GM13976 (cell line): ENCODE measurements at regions not wholly inside any gene's neighbourhood (a gene's known extent, or its start where the extent isn't known, plus 50 kb on each side); places are given as distances from the start of the nearest gene placed in this dataset.
"Not testable (repeated sequence)": the region's sequence is repeated elsewhere in the genome, so short reads cannot be mapped to it uniquely, and the experiment has no call there.

ENCODE experiments used
- DNase-seq: peaks from one replicate; pipeline ENCODE4 v3.0.0; 2012; ENCODE audit warnings: low spot score
- in situ Hi-C: fragments of 300-500 bp; cut with MboI; formaldehyde crosslinking; loops from one replicate; pipeline ENCODE4 v1.12.0; 2022; ENCODE audit warnings: low sequenced_read_pairs, mixed read lengths, inconsistent platforms; ENCODE audit not compliant: unreplicated experiment
- TF ChIP-seq, protein P1 (sequence below): IDR thresholded peaks from 2 replicates; pipeline ENCODE4 v1.5.1; 2012; ENCODE audit warnings: borderline replicate concordance, mild to moderate bottlenecking; ENCODE audit not compliant: insufficient read depth; ENCODE audit errors: extremely low read depth, missing control alignments, control extremely low read depth

DNA sequence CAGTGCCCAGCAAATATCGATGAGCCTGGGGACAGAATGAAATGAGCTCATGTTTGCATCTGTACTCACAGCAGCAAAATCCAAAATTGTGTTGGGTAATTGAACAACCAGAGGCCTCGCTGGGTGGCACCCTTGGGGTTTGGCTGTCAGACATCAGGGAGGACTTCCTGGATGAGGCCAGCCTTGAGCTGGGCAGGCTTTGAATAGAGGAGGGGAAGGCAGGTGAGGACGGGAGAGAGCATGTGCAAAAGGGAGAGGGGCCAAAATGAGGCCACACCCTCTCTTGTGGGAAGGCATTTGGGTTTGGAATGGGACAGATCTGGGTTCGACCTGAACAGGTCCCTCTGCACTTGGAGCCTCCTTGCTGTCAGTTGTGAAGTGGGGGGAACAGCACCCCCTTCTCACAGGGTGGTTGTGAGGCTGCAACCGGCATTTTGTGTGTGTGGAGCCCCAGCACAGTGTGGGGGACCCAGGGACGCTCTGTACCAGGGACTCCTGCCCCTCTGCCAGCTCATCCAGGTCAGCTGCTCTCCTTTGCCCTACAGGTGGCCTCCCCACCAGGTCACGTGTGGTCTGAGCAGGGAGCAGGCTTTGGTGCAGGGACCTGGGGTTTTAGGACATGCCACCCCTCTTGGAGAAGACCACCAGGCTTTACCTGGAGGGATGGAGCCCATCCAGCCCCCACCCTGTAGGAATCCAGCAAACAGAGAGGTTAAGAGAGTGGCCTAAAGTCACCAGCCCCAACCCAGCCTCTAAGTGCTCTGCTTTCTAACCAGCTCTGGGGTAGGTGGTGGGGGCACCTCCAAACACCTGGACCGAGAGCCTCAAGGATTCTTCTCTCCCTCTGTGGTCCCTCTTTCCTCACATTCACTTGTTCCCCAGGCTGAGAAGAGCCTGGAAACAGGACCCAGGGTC lies 521.8 kb downstream of the PTPRU start:
- TF ChIP-seq, protein P1, sequence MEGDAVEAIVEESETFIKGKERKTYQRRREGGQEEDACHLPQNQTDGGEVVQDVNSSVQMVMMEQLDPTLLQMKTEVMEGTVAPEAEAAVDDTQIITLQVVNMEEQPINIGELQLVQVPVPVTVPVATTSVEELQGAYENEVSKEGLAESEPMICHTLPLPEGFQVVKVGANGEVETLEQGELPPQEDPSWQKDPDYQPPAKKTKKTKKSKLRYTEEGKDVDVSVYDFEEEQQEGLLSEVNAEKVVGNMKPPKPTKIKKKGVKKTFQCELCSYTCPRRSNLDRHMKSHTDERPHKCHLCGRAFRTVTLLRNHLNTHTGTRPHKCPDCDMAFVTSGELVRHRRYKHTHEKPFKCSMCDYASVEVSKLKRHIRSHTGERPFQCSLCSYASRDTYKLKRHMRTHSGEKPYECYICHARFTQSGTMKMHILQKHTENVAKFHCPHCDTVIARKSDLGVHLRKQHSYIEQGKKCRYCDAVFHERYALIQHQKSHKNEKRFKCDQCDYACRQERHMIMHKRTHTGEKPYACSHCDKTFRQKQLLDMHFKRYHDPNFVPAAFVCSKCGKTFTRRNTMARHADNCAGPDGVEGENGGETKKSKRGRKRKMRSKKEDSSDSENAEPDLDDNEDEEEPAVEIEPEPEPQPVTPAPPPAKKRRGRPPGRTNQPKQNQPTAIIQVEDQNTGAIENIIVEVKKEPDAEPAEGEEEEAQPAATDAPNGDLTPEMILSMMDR: no peak
- in situ Hi-C loops: no loop called here

DNA sequence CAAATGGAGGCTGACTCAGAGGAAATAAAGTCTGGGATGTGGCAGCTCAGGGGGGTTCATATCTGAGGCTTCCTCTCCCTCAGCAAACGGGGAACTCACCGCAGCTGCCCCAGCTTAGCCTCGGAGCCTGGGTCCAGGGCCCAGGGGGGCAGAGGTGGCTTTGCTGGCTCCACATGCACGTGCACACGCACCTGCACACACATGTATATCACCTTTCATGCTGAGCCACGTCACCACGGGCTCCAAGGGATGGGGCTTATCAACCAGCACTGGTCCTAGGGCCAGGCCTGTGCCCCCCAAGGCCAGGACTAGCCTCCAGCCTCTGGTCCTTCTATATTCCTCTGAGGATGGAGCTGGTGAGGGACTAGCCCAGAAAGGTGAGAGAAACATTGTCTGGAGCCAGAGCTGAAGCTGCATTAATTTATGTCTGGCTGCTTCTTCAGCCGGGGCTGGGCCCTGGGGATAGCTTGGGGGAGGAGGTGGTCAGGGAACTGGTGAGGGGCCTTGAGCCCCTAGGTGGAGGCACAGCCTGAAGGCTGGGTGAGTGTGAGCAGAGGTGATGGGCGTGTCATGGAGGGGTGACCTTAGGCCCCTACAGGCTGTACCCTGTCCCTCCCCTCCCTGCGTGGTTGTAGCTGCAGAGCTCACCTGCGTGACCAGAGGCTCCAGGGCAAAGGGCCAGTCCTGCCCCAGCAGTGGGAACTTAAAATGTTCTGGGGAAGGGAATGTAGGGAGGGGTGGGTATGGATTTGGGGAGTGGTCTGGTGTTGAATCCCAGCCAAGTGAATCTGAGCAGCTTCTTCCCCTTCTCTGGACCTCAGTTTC lies 520.8 kb downstream of the PTPRU start:
- DNase-seq: no peak
- in situ Hi-C loops: no loop called here

More for the DNA sequence above, 521.8 kb downstream of the PTPRU start:
- DNase-seq: no peak

DNA sequence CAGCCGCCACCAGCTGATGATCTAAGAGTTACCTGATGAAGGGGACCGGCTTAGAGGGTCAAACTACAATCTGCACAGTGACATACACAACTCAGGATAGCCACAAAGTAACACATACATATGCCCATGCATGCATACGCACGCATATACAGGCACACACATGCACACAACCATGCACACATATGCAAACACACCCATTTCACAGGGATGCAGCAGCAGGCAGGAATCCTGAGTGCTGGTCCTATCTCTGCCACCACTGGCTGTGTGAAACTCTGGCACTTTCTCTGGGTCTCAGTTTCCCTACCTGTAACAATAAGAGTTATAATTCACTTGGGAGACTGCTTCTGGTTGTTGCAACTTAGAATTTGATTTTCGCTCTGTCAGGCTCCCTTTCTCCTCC lies 520.2 kb downstream of the PTPRU start:
- TF ChIP-seq, protein P1: no peak
- no peak for DNase-seq
- in situ Hi-C loops: no loop called here

More for the DNA sequence above, 520.8 kb downstream of the PTPRU start:
- TF ChIP-seq, protein P1: no peak

GRCh38 chr1:29756085-29756484 lies 519.8 kb downstream of the PTPRU start:
- in situ Hi-C loops: no loop called here
- TF ChIP-seq, protein P1: no peak
- no peak for DNase-seq

- DNase-seq, in situ Hi-C loops: not testable (repeated sequence)
Measured at GRCh38 chr1:29755412-29756015, 519.2 kb downstream of the PTPRU start.

DNA sequence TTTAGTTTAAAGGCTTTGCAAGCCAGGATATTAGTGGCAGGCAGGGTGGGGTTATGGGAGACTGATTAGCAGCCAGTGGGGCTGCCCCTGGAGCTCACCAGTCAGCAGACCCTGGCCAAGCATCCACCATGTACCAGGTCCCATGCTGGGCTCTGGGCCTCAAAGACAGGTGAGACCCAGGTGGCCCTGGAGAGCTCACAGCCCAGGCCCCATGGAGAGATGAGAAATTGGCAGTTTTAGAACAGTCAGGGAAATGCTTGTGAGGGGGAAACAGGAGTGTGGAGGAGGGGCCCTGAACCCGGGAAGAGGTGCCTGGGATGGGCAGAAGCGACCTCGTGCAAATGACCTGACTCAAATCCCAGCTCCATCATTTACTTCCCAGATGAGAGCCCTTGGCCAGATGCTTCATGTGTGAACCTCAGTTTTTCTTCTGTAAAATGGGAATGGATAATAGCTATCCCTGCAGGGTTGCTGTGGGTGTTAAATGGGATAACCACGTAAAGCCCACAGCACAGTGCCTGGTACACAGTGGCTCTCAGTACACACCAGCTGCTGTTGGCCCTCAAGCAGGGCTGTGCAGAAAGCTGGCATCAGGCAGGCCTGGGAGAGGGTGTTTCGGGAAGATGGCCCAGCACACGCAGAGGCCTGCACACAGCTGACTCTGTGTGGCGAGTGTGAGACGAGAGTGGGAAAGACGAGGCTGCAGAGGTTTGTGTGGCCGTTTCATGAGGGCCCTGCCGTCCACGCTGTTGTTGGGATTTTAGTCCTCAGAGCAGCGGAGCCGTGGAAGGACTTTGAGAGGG lies 518.5 kb downstream of the PTPRU start:
- TF ChIP-seq, protein P1: no peak
- in situ Hi-C loops: no loop called here
- no peak for DNase-seq
